ENCODE measurements at regions not wholly inside any gene's neighbourhood (a gene's known extent, or its start where the extent isn't known, plus 50 kb on each side); places are given as distances from the start of the nearest gene placed in this dataset.

GRCh38 chr13:106152047-106152446 is 383.4 kb downstream of the EFNB2 start:
- TF ChIP-seq GATA3 (IDR thresholded peaks at IDR 0.05; ENCODE audit: low read depth, low read length) (no peak), GATA2 (IDR thresholded peaks at IDR 0.05; ENCODE audit: low read depth, low read length) (no peak)

Measured in SH-SY5Y (cell line).